Testis (tissue), 2 donors: ENCODE measurements at regions not wholly inside any gene's neighbourhood (a gene's known extent, or its start where the extent isn't known, plus 50 kb on each side); places are given as distances from the start of the nearest gene placed in this dataset.

ENCODE experiments used
- CTCF ChIP-seq, 3 experiments: fragments of 450-650 bp in 2 of 3; fragments of 200-600 bp in 1 of 3; sonication (generic) in 1 of 3; IDR thresholded peaks; one replicate each; pipeline ENCODE4 v1.5.1; 2016 to 2019; ENCODE audit warnings: antibody characterized with exemption in 3 of 3, mild to moderate bottlenecking in 2 of 3, moderate library complexity in 1 of 3
- POLR2A ChIP-seq: fragments of 450-650 bp; IDR thresholded peaks from one replicate; pipeline ENCODE4 v1.6.1; 2017; ENCODE audit warnings: antibody characterized with exemption, mild to moderate bottlenecking, moderate library complexity

DNA sequence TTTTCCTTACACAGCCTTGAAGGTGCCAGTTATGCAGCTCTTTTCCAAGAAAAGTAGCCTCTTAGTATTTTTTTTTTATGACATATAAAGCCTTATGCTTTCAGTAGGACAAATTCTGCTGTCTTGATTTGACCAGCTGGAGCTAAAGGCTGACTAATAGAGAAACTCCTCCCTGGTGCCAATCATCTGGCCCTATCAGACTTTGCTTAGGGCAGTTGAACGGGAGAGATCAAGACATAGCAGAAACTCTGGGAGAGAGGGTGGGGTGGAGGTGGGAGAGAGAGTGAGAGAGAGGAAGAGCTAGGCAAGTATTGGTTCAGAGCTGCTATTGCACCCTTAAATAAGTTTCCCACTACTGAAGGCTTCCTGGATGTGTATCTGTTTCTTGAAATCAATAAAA, 100.2 kb downstream of the SEC61B start:
- TF ChIP-seq CTCF (IDR thresholded peaks at IDR 0.05) (no peak), POLR2A (no peak)
